ENCODE measurements at regions not wholly inside any gene's neighbourhood (a gene's known extent, or its start where the extent isn't known, plus 50 kb on each side); places are given as distances from the start of the nearest gene placed in this dataset.

GRCh38 chr3:25091934-25092333 lies 336.1 kb upstream of the RARB start:
- TF ChIP-seq CTCF (IDR thresholded peaks at IDR 0.05 in 2 of 3, conservative IDR thresholded peaks at IDR 0.05 in 1 of 3; ENCODE audit: control insufficient read depth in 2 of 3, extremely low read depth in 1 of 3, insufficient read depth in 1 of 3, low read depth in 3 of 3, low read length in 3 of 3) = no peak
- no peak for TF ChIP-seq EZH2 (IDR thresholded peaks at IDR 0.05; ENCODE audit: borderline replicate concordance, control insufficient read depth, low read depth, low read length)
- no peak for TF ChIP-seq FOS (IDR thresholded peaks at IDR 0.05; ENCODE audit: borderline replicate concordance, extremely low read depth, insufficient read length)
- no peak for TF ChIP-seq SREBF1 (IDR thresholded peaks at IDR 0.05; ENCODE audit: low read length)
- TF ChIP-seq SUZ12 (IDR thresholded peaks at IDR 0.05; ENCODE audit: unreplicated experiment) = no peak
- no peak for TF ChIP-seq ZNF274 (IDR thresholded peaks at IDR 0.05; ENCODE audit: insufficient read depth, insufficient read length)
- TF ChIP-seq MXI1 (IDR thresholded peaks at IDR 0.05; ENCODE audit: low read depth, low read length) = no peak
- no peak for TF ChIP-seq EGR1 (IDR thresholded peaks at IDR 0.05; ENCODE audit: borderline replicate concordance in 1 of 2, low read depth in 2 of 2, low read length in 2 of 2)
- TF ChIP-seq RCOR1 (conservative IDR thresholded peaks at IDR 0.05; ENCODE audit: low read depth, low read length) = no peak
- no peak for TF ChIP-seq ZNF24 (IDR thresholded peaks at IDR 0.05)
- no peak for TF ChIP-seq POLR2AphosphoS5 (IDR thresholded peaks at IDR 0.05; ENCODE audit: low read length)

All from GM12878 (cell line).